ENCODE measurements at regions not wholly inside any gene's neighbourhood (a gene's known extent, or its start where the extent isn't known, plus 50 kb on each side); places are given as distances from the start of the nearest gene placed in this dataset.

DNA sequence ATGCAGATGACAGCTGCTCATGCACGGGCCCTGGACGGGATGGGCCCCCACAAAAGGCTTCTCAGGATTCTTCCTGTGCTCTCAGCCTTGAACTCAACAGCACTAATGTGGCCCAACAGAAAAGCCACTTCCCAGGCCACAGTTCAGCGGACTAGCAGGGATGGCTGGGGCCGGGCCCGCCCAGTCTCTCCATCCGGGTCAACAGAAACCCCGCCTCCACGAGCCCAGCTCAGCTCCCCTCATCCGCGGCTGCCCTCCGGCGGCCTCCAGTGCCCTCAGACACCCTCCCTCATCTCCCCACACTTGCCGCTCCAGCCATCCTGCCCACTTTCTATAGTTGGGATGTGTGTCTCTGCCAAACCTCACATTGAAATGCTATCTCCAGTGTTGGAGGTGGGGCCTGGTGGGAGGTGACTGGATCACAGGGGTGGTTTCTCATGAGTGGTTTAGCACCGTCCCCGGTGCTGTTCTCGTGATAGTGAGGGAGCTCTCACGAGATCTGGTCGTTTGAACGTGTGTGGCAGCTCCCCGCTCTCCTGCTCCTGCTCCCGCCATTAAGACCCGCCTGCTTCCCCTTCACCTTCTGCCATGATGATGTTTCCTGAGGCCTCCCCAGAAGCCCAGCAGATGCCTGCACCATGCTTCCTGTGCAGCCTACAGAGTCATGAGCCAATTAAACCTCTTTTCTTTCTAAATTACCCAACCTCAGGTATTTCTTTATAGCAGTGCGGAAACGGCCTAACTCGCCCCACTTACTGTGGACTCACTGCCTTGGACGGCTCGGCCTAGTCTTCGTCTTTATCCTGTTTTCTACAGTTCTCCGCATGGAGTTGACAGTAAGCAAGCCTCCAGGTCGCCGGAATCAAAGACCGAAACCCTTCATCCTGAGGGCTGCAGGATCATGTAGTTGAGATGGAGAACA lies 169.9 kb upstream of the RNF32 start:
- FAIRE-seq (no peak), DNase-seq (ENCODE audit: low read depth in 1 of 2, low spot score in 1 of 2) (no peak), ATAC-seq (no peak)
- ChIA-PET CTCF (interaction anchor here (1.6 to 9.1 kb wide), 2 partner anchors 655 to 664 kb away, joined by 7 to 67 read pairs; no protein-coding TSS in a partner anchor), POLR2A (no interaction called here)
- H3K4me2 ChIP-seq: no peak overlapping the region
- no peak overlapping the region for H3K27ac ChIP-seq
- no peaks in the 10 kb centered on the region for H3K9me3 ChIP-seq
- H3K4me3 ChIP-seq: no peak overlapping the region
- H3K4me1 ChIP-seq: peaks cover 16% of the 10 kb centered on the region
- 81% methylated on average over 30 of the region's 32 CpGs for WGBS (ENCODE audit: missing lambda C conversion rate)
- TF ChIP-seq, protein P1, sequence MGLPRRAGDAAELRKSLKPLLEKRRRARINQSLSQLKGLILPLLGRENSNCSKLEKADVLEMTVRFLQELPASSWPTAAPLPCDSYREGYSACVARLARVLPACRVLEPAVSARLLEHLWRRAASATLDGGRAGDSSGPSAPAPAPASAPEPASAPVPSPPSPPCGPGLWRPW (IDR thresholded peaks at IDR 0.05): no peak

DNA sequence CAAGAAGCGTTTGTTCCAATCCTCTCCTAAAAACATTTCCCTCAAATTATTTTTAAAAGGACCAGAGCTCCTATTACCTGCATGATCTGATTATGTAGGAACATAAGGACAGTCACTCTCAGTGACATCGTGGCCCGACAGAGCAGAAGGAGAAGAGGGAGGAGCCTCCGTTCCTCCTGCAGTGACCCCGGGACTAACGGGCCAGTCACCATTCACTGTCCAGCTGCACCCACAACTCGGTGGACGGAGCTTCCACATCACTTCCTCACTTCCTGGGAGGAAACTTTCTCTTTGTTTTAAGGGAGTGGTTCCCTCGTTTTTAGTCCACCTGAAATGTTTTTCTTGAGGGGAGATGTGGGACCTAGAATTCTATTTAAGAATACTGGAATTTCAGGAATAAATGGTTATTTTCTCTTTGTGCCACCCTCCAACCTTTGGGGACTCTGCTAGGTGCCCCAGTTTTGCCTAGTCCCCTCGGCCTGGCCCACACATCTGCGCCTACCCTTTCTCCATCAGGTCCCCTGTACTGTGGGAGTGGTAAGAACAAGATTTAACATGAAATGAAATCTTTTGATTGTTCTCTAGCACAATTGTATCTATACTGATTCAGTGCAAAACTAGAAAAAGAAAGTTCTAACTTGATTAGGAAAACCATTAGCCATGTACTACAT lies 173.5 kb upstream of the RNF32 start:
- no peaks in the 10 kb centered on the region for H3K4me1 ChIP-seq
- H3K4me2 ChIP-seq: no peak overlapping the region
- TF ChIP-seq NFE2L2 (conservative IDR thresholded peaks at IDR 0.05; ENCODE audit: low read length): no peak
- TF ChIP-seq HEYL (CRISPR knock-in tag; IDR thresholded peaks at IDR 0.05): no peak
- TF ChIP-seq, protein P2, sequence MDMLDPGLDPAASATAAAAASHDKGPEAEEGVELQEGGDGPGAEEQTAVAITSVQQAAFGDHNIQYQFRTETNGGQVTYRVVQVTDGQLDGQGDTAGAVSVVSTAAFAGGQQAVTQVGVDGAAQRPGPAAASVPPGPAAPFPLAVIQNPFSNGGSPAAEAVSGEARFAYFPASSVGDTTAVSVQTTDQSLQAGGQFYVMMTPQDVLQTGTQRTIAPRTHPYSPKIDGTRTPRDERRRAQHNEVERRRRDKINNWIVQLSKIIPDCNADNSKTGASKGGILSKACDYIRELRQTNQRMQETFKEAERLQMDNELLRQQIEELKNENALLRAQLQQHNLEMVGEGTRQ (IDR thresholded peaks at IDR 0.05): no peak
- no peak for TF ChIP-seq BHLHE40 (IDR thresholded peaks at IDR 0.05; ENCODE audit: low read depth, low read length)
- no peak for TF ChIP-seq CHD2 (IDR thresholded peaks at IDR 0.05; ENCODE audit: low read length, partially characterized antibody)
- H3K27ac ChIP-seq: no peak overlapping the region
- CTCF ChIA-PET: interaction anchor here (2.0 kb wide), 1 partner anchor 662 kb away, joined by 10 read pairs; no protein-coding TSS in a partner anchor
- H3K9me3 ChIP-seq: no peaks in the 10 kb centered on the region
- FAIRE-seq (no peak), ATAC-seq (no peak), DNase-seq (ENCODE audit: low read depth in 1 of 2, low spot score in 1 of 2) (no peak)
- H3K4me3 ChIP-seq: no peak overlapping the region
- POLR2A ChIA-PET: no interaction called here
- WGBS (ENCODE audit: missing lambda C conversion rate): 56% methylated on average over 11 of the region's 11 CpGs

DNA sequence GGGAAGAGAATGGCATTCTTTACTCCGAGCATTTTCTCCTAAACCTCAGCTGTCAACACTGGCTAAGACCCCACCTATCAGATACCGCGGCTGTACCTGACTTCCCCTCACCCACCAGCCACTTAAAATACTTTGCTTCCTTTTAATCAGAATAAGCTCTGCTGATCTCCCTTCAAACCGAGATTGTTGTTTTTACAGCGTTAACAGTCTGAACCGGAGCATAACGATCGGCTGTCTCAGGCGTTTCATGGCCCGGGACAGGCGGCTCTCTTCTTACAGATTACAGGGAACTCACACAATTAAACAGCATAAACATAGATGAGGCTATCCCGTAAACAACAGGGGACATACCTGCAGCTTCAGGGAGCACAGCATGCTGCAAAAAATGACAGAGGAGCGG lies 174.3 kb upstream of the RNF32 start:
- CTCF ChIA-PET: interaction anchor here (1.2 to 2.0 kb wide), 3 partner anchors 8 to 661 kb away, joined by 4 to 10 read pairs (median 5); no protein-coding TSS in a partner anchor
- TF ChIP-seq RNF2 (IDR thresholded peaks at IDR 0.05; ENCODE audit: borderline replicate concordance, low read depth) (no peak), ZFP36 (IDR thresholded peaks at IDR 0.05; ENCODE audit: borderline replicate concordance, partially characterized antibody) (no peak), ZC3H11A (IDR thresholded peaks at IDR 0.05) (no peak), CBX2 (IDR thresholded peaks at IDR 0.05; ENCODE audit: borderline replicate concordance, low read depth) (no peak), PHF8 (IDR thresholded peaks at IDR 0.05; ENCODE audit: borderline replicate concordance, low read depth) (no peak), CHD4 (IDR thresholded peaks at IDR 0.05; ENCODE audit: borderline replicate concordance) (no peak), CEBPB (IDR thresholded peaks at IDR 0.05) (no peak)
- TF ChIP-seq, protein P3, sequence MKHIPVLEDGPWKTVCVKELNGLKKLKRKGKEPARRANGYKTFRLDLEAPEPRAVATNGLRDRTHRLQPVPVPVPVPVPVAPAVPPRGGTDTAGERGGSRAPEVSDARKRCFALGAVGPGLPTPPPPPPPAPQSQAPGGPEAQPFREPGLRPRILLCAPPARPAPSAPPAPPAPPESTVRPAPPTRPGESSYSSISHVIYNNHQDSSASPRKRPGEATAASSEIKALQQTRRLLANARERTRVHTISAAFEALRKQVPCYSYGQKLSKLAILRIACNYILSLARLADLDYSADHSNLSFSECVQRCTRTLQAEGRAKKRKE (CRISPR knock-in tag; IDR thresholded peaks at IDR 0.05; ENCODE audit: low read depth): no peak
- TF ChIP-seq, protein P4, sequence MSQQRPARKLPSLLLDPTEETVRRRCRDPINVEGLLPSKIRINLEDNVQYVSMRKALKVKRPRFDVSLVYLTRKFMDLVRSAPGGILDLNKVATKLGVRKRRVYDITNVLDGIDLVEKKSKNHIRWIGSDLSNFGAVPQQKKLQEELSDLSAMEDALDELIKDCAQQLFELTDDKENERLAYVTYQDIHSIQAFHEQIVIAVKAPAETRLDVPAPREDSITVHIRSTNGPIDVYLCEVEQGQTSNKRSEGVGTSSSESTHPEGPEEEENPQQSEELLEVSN (IDR thresholded peaks at IDR 0.05; ENCODE audit: borderline replicate concordance, low read depth): no peak

More for the DNA sequence above, 174.3 kb upstream of the RNF32 start:
- no peak for ATAC-seq
- no peaks in the 10 kb centered on the region for H3K9me3 ChIP-seq
- 64% methylated on average over 13 of the region's 13 CpGs for WGBS (ENCODE audit: missing lambda C conversion rate)
- H3K4me2 ChIP-seq: no peak overlapping the region
- no peaks in the 10 kb centered on the region for H3K4me1 ChIP-seq
- DNase-seq (ENCODE audit: low read depth in 1 of 2, low spot score in 1 of 2): no peak
- no peak overlapping the region for H3K27ac ChIP-seq
- no peak for FAIRE-seq
- H3K4me3 ChIP-seq: no peak overlapping the region
- POLR2A ChIA-PET: no interaction called here
